CD14-positive monocyte (primary cell): ENCODE measurements at regions not wholly inside any gene's neighbourhood (a gene's known extent, or its start where the extent isn't known, plus 50 kb on each side); places are given as distances from the start of the nearest gene placed in this dataset.

Experiments used
- DNase-seq, 3 donors: peaks; one replicate each; pipeline ENCODE4 v3.0.0-alpha.2; 2011 to 2022
- H2AFZ ChIP-seq: 2 replicates; pipeline ENCODE4 v1.6.0; 2012; ENCODE audit warnings: mild to moderate bottlenecking, low read depth, low read length, inconsistent platforms; ENCODE audit not compliant: insufficient read depth, poor library complexity, severe bottlenecking
- H3K27ac ChIP-seq, 2 donors: 1 replicate in 1 of 2; 2 replicates in 1 of 2; pipeline ENCODE4 v1.5.1; 2012 to 2013; ENCODE audit warnings: low read length in 2 of 2, control low read depth in 1 of 2, inconsistent platforms in 1 of 2, low read depth in 1 of 2, mild to moderate bottlenecking in 1 of 2
- H3K27me3 ChIP-seq, 2 donors: one replicate each; pipeline versions ENCODE4 v1.6.0 to v1.6.1; 2011 to 2013; ENCODE audit warnings: low read length in 2 of 2; ENCODE audit not compliant: control insufficient read depth in 2 of 2, insufficient read depth in 2 of 2
- H3K36me3 ChIP-seq, 2 donors: replicated peaks in 1 of 2; 1 replicate in 1 of 2; 2 replicates in 1 of 2; pipeline versions ENCODE4 v1.5.1 to v1.6.1; 2012 to 2013; ENCODE audit warnings: low read length in 2 of 2, control low read depth in 1 of 2, inconsistent platforms in 1 of 2, mild to moderate bottlenecking in 1 of 2; ENCODE audit not compliant: insufficient read depth in 2 of 2, control insufficient read depth in 1 of 2
- H3K4me1 ChIP-seq, 2 donors: 1 replicate in 1 of 2; 2 replicates in 1 of 2; pipeline versions ENCODE4 v1.5.1 to v1.6.1; 2012 to 2013; ENCODE audit warnings: low read length in 2 of 2, control low read depth in 1 of 2, inconsistent platforms in 1 of 2, mild to moderate bottlenecking in 1 of 2, moderate library complexity in 1 of 2; ENCODE audit not compliant: insufficient read depth in 2 of 2, control insufficient read depth in 1 of 2
- H3K4me2 ChIP-seq: replicated peaks from 2 replicates; pipeline ENCODE3; 2012; ENCODE audit warnings: low read length, moderate library complexity, mild to moderate bottlenecking; ENCODE audit not compliant: poor library complexity, severe bottlenecking; ENCODE audit errors: extremely low read depth
- H3K4me3 ChIP-seq, 3 experiments: fragments of 200-600 bp in 1 of 3; sonication (generic) in 1 of 3; replicated peaks in 1 of 3; 1 replicate in 2 of 3; 2 replicates in 1 of 3; pipeline ENCODE4 v1.5.1; 2011 to 2013; ENCODE audit warnings: low read length in 3 of 3, mild to moderate bottlenecking in 3 of 3, control low read depth in 2 of 3, low read depth in 2 of 3, inconsistent platforms in 1 of 3, moderate library complexity in 1 of 3
- H3K79me2 ChIP-seq: 2 replicates; pipeline ENCODE4 v1.6.0; 2012; ENCODE audit warnings: mild to moderate bottlenecking, control low read depth, inconsistent platforms, low read length, moderate library complexity; ENCODE audit not compliant: insufficient read depth
- H3K9ac ChIP-seq: 2 replicates; pipeline ENCODE4 v1.6.0; 2017; ENCODE audit warnings: low read length, mild to moderate bottlenecking; ENCODE audit not compliant: insufficient read depth, poor library complexity, severe bottlenecking
- H3K9me3 ChIP-seq, 2 donors: replicated peaks in 1 of 2; 1 replicate in 1 of 2; 2 replicates in 1 of 2; pipeline versions ENCODE4 v1.5.1 to v1.6.1; 2012 to 2013; ENCODE audit warnings: low read length in 2 of 2, control low read depth in 1 of 2; ENCODE audit not compliant: control insufficient read depth in 1 of 2, insufficient read depth in 1 of 2
- H4K20me1 ChIP-seq: 2 replicates; pipeline ENCODE4 v1.6.0; 2012; ENCODE audit warnings: mild to moderate bottlenecking, low read length, control low read depth, moderate library complexity; ENCODE audit not compliant: insufficient read depth
- H3K27ac Mint-ChIP-seq, 7 donors: one replicate each; pipeline ENCODE4 v1.8.0; 2020; ENCODE audit warnings: mild to moderate bottlenecking in 7 of 7, mixed read lengths in 7 of 7, moderate library complexity in 6 of 7, inconsistent platforms in 2 of 7
- H3K27me3 Mint-ChIP-seq, 3 donors: one replicate each; pipeline ENCODE4 v1.8.0; 2021 to 2022; ENCODE audit warnings: low read depth in 3 of 3, mild to moderate bottlenecking in 3 of 3, mixed read lengths in 3 of 3, moderate library complexity in 3 of 3, inconsistent platforms in 1 of 3
- H3K36me3 Mint-ChIP-seq, 2 donors: one replicate each; pipeline ENCODE4 v1.8.0; 2020; ENCODE audit warnings: mixed read lengths in 2 of 2, inconsistent platforms in 1 of 2, mild to moderate bottlenecking in 1 of 2
- H3K4me1 Mint-ChIP-seq: one replicate; pipeline ENCODE4 v1.8.0; 2020; ENCODE audit warnings: mild to moderate bottlenecking, mixed read lengths
- H3K4me3 Mint-ChIP-seq, 2 donors: one replicate each; pipeline ENCODE4 v1.8.0; 2020; ENCODE audit warnings: mild to moderate bottlenecking in 2 of 2, mixed read lengths in 2 of 2, moderate library complexity in 1 of 2
- H3K9me3 Mint-ChIP-seq, 7 donors: one replicate each; pipeline ENCODE4 v1.8.0; 2020 to 2022; ENCODE audit warnings: mixed read lengths in 7 of 7, mild to moderate bottlenecking in 6 of 7, moderate library complexity in 6 of 7, inconsistent platforms in 2 of 7
- CTCF ChIP-seq: fragments of 200-600 bp; IDR thresholded peaks from one replicate; pipeline ENCODE4 v1.8.0; 2022; ENCODE audit warnings: antibody characterized with exemption, mild to moderate bottlenecking
- WGBS: methylation state at CpG from one replicate; pipeline ENCODE4 v1.1.5; 2013; ENCODE audit warnings: missing lambda C conversion rate; ENCODE audit not compliant: insufficient coverage; 5-methylcytosine and 5-hydroxymethylcytosine counted together
- intact Hi-C, 2 donors: fragments of 100-400 bp; cut with micrococcal nuclease; formaldehyde crosslinking; loops; one replicate each; pipeline versions ENCODE4 v1.15.0 to v1.15.1; 2023

- TF ChIP-seq CTCF, result no peak
- no peaks in the 10 kb centered on the region for H3K36me3 ChIP-seq
- H3K79me2 ChIP-seq, result no peaks in the 10 kb centered on the region
- H3K9ac ChIP-seq, result no peak overlapping the region
- no peak overlapping the region for H3K4me3 ChIP-seq
- H3K27me3 ChIP-seq, result no peaks in the 10 kb centered on the region
- Mint-ChIP-seq H3K27ac (no peak overlapping the region), H3K4me1 (no peaks in the 10 kb centered on the region), H3K36me3 (no peaks in the 10 kb centered on the region), H3K9me3 (peaks cover 0 to 2% (median 0%) of the 10 kb centered on the region in 7 donors), H3K27me3 (peaks cover 0 to 5% (median 0%) of the 10 kb centered on the region in 3 donors), H3K4me3 (no peak overlapping the region)
- WGBS, result no CpG with 5 or more reads among the region's 3 CpGs
- no peak overlapping the region for H3K27ac ChIP-seq
- intact Hi-C loops, result no loop called here
- H4K20me1 ChIP-seq, result no peaks in the 10 kb centered on the region
- no peak for DNase-seq
- no peak overlapping the region for H2AFZ ChIP-seq
- no peak overlapping the region for H3K4me2 ChIP-seq
- H3K9me3 ChIP-seq, result no peaks in the 10 kb centered on the region
- H3K4me1 ChIP-seq, result no peaks in the 10 kb centered on the region
Measured at GRCh38 chr7:22895140-22895827, 72.6 kb upstream of the TOMM7 start.

GRCh38 chr7:22894546-22894945 is 71.9 kb upstream of the TOMM7 start:
- H3K4me3 ChIP-seq, result no peak overlapping the region
- H3K9me3 ChIP-seq, result no peaks in the 10 kb centered on the region
- peaks cover 0 to 2% (median 0%) of the 10 kb centered on the region in 7 donors for H3K9me3 Mint-ChIP-seq
- no peak overlapping the region for H2AFZ ChIP-seq
- no peaks in the 10 kb centered on the region for H3K27me3 ChIP-seq
- H3K27ac ChIP-seq, result no peak overlapping the region
- no peak overlapping the region for H3K4me2 ChIP-seq
- no peaks in the 10 kb centered on the region for H4K20me1 ChIP-seq
- H3K36me3 ChIP-seq, result no peaks in the 10 kb centered on the region
- H3K9ac ChIP-seq, result no peak overlapping the region
- intact Hi-C loops, result no loop called here
- H3K4me3 Mint-ChIP-seq, result no peak overlapping the region
- H3K79me2 ChIP-seq, result no peaks in the 10 kb centered on the region
- no peaks in the 10 kb centered on the region for H3K36me3 Mint-ChIP-seq
- no CpG with 5 or more reads among the region's 10 CpGs for WGBS
- H3K4me1 Mint-ChIP-seq, result no peaks in the 10 kb centered on the region
- no peak overlapping the region for H3K27ac Mint-ChIP-seq
- H3K4me1 ChIP-seq, result no peaks in the 10 kb centered on the region
- no peak for DNase-seq
- peaks cover 0 to 7% (median 0%) of the 10 kb centered on the region in 3 donors for H3K27me3 Mint-ChIP-seq
- TF ChIP-seq CTCF, result no peak
